ENCODE measurements at regions not wholly inside any gene's neighbourhood (a gene's known extent, or its start where the extent isn't known, plus 50 kb on each side); places are given as distances from the start of the nearest gene placed in this dataset.
A peak's percentile ranks its signal among the peaks of the same experiment; 100 is the strongest.
"Not testable (repeated sequence)": the region's sequence is repeated elsewhere in the genome, so short reads cannot be mapped to it uniquely, and the experiment has no call there.

DNA sequence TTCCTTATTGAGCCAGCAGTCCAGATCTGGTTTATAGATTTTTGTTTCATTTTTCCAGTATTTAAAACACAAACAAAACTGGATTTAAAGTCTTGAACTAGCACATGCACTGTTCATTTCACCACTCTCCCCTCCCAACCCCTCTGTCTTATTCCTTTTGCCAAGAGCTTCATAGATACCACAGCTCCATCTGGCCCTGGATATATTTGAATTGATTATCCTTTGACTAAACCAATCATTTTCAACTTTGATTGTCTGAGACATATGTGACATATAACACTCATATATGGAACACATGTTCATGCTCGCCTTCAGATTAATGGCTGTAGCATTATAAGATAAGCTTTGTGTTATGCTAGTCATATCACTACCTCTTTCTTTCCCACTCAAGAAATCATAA lies 376.6 kb upstream of the NAALADL2 start:
- TF ChIP-seq, protein P1, sequence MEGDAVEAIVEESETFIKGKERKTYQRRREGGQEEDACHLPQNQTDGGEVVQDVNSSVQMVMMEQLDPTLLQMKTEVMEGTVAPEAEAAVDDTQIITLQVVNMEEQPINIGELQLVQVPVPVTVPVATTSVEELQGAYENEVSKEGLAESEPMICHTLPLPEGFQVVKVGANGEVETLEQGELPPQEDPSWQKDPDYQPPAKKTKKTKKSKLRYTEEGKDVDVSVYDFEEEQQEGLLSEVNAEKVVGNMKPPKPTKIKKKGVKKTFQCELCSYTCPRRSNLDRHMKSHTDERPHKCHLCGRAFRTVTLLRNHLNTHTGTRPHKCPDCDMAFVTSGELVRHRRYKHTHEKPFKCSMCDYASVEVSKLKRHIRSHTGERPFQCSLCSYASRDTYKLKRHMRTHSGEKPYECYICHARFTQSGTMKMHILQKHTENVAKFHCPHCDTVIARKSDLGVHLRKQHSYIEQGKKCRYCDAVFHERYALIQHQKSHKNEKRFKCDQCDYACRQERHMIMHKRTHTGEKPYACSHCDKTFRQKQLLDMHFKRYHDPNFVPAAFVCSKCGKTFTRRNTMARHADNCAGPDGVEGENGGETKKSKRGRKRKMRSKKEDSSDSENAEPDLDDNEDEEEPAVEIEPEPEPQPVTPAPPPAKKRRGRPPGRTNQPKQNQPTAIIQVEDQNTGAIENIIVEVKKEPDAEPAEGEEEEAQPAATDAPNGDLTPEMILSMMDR (IDR thresholded peaks at IDR 0.05), result no peak
- Mint-ChIP-seq H3K27me3 (ENCODE audit: unreplicated experiment) (no peaks in the 10 kb centered on the region), H3K9me3 (ENCODE audit: unreplicated experiment) (peaks cover 5% of the 10 kb centered on the region), H3K4me1 (ENCODE audit: unreplicated experiment) (no peaks in the 10 kb centered on the region), H3K27ac (ENCODE audit: unreplicated experiment) (no peak overlapping the region), H3K4me3 (ENCODE audit: unreplicated experiment) (no peak overlapping the region), H3K36me3 (ENCODE audit: unreplicated experiment) (no peaks in the 10 kb centered on the region)
- no peak for DNase-seq (ENCODE audit: extremely low spot score, unreplicated experiment)

GRCh38 chr3:174483254-174483653 lies 375.9 kb upstream of the NAALADL2 start:
- DNase-seq (ENCODE audit: extremely low spot score, unreplicated experiment), result no peak
- Mint-ChIP-seq H3K27ac (ENCODE audit: unreplicated experiment) (no peak overlapping the region), H3K9me3 (ENCODE audit: unreplicated experiment) (peaks cover 5% of the 10 kb centered on the region), H3K4me3 (ENCODE audit: unreplicated experiment) (no peak overlapping the region), H3K4me1 (ENCODE audit: unreplicated experiment) (no peaks in the 10 kb centered on the region), H3K27me3 (ENCODE audit: unreplicated experiment) (no peaks in the 10 kb centered on the region), H3K36me3 (ENCODE audit: unreplicated experiment) (no peaks in the 10 kb centered on the region)
- TF ChIP-seq, protein P1 (IDR thresholded peaks at IDR 0.05), result no peak

GRCh38 chr3:174483856-174484255 lies 375.3 kb upstream of the NAALADL2 start:
- not testable (repeated sequence) for H3K36me3 Mint-ChIP-seq (ENCODE audit: unreplicated experiment); H3K4me1 Mint-ChIP-seq (ENCODE audit: unreplicated experiment); H3K27me3 Mint-ChIP-seq (ENCODE audit: unreplicated experiment); DNase-seq (ENCODE audit: extremely low spot score, unreplicated experiment); H3K9me3 Mint-ChIP-seq (ENCODE audit: unreplicated experiment); H3K27ac Mint-ChIP-seq (ENCODE audit: unreplicated experiment); H3K4me3 Mint-ChIP-seq (ENCODE audit: unreplicated experiment)

GRCh38 chr3:174488527-174488926 lies 370.6 kb upstream of the NAALADL2 start:
- no peak overlapping the region for H3K27ac Mint-ChIP-seq (ENCODE audit: unreplicated experiment)
- H3K36me3 Mint-ChIP-seq (ENCODE audit: unreplicated experiment), result no peaks in the 10 kb centered on the region
- H3K27me3 Mint-ChIP-seq (ENCODE audit: unreplicated experiment), result no peaks in the 10 kb centered on the region
- H3K4me3 Mint-ChIP-seq (ENCODE audit: unreplicated experiment), result no peak overlapping the region
- peaks cover 15% of the 10 kb centered on the region for H3K9me3 Mint-ChIP-seq (ENCODE audit: unreplicated experiment)
- H3K4me1 Mint-ChIP-seq (ENCODE audit: unreplicated experiment), result peaks cover 9% of the 10 kb centered on the region
- TF ChIP-seq, protein P1 (IDR thresholded peaks at IDR 0.05), result no peak
- no peak for DNase-seq (ENCODE audit: extremely low spot score, unreplicated experiment)

- H3K4me1 Mint-ChIP-seq (ENCODE audit: unreplicated experiment), result peaks cover 40% of the 10 kb centered on the region
- H3K36me3 Mint-ChIP-seq (ENCODE audit: unreplicated experiment), result no peaks in the 10 kb centered on the region
- H3K27me3 Mint-ChIP-seq (ENCODE audit: unreplicated experiment), result no peaks in the 10 kb centered on the region
- H3K27ac Mint-ChIP-seq (ENCODE audit: unreplicated experiment), result peak overlapping the region; percentile 32
- TF ChIP-seq, protein P1 (IDR thresholded peaks at IDR 0.05), result no peak
- peaks cover 2% of the 10 kb centered on the region for H3K9me3 Mint-ChIP-seq (ENCODE audit: unreplicated experiment)
- no peak for DNase-seq (ENCODE audit: extremely low spot score, unreplicated experiment)
- no peak overlapping the region for H3K4me3 Mint-ChIP-seq (ENCODE audit: unreplicated experiment)
These were observed 363.8 kb upstream of the NAALADL2 start for GRCh38 chr3:174495311-174495710.

DNA sequence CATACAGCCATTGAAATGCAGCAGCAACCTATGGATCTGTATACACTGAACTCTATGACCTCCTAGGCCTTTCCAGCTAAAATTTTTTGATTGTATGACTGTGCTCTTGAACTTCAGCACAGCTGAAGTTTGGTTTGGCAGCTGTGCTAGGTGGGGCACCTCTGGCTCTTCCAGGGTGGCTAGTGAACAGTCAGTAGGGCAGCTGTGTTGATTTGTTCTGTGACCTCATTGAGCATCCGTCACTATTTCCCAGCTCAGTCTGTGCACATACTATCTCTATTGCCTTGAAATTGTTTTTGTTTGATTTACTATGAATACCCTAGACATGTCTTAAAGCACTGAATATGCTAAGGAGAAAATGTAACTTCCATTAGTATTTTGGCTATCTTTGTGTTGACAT lies 363.2 kb upstream of the NAALADL2 start:
- Mint-ChIP-seq H3K27ac (ENCODE audit: unreplicated experiment) (peak overlapping the region; percentile 53), H3K4me1 (ENCODE audit: unreplicated experiment) (peaks cover 40% of the 10 kb centered on the region), H3K9me3 (ENCODE audit: unreplicated experiment) (no peaks in the 10 kb centered on the region), H3K27me3 (ENCODE audit: unreplicated experiment) (no peaks in the 10 kb centered on the region), H3K4me3 (ENCODE audit: unreplicated experiment) (no peak overlapping the region), H3K36me3 (ENCODE audit: unreplicated experiment) (no peaks in the 10 kb centered on the region)
- no peak for DNase-seq (ENCODE audit: extremely low spot score, unreplicated experiment)
- TF ChIP-seq, protein P1 (IDR thresholded peaks at IDR 0.05), result no peak
